HEK293T (cell line): ENCODE measurements at regions not wholly inside any gene's neighbourhood (a gene's known extent, or its start where the extent isn't known, plus 50 kb on each side); places are given as distances from the start of the nearest gene placed in this dataset.

Experiments used
- CTCF ChIA-PET: fragments of 350-600 bp; formaldehyde crosslinking; extraction: SDS; loops from one replicate; lab custom pipeline; 2021; ENCODE audit warnings: antibody characterized with exemption, inconsistent platforms; lab: Yijun Ruan, JAX
- POLR2A ChIA-PET: fragments of 350-600 bp; formaldehyde crosslinking; extraction: SDS; loops from one replicate; lab custom pipeline; 2020; ENCODE audit warnings: antibody characterized with exemption, inconsistent platforms; lab: Yijun Ruan, JAX
- DNase-seq: peaks from one replicate; pipeline ENCODE4 v3.0.0; 2012; ENCODE audit warnings: mixed read lengths; ENCODE audit errors: extremely low spot score
- ARNT ChIP-seq: fragments of 450-650 bp; IDR thresholded peaks from 2 replicates; pipeline ENCODE4 v1.6.1; 2017; ENCODE audit warnings: mild to moderate bottlenecking
- BHLHE40 ChIP-seq: fragments of 450-650 bp; IDR thresholded peaks from 2 replicates; pipeline ENCODE4 v1.6.1; 2016; ENCODE audit warnings: mild to moderate bottlenecking, moderate library complexity, borderline replicate concordance
- CTBP1 ChIP-seq: fragments of 450-650 bp; IDR thresholded peaks from 2 replicates; pipeline ENCODE4 v1.6.1; 2016; ENCODE audit warnings: borderline replicate concordance
- ELF4 ChIP-seq: fragments of 450-650 bp; IDR thresholded peaks from 2 replicates; pipeline ENCODE4 v1.6.1; 2017; ENCODE audit warnings: antibody characterized with exemption
- FOXA1 ChIP-seq: fragments of 450-650 bp; IDR thresholded peaks from 2 replicates; pipeline ENCODE4 v1.6.1; 2016; ENCODE audit warnings: mild to moderate bottlenecking
- FOXK2 ChIP-seq: fragments of 450-650 bp; IDR thresholded peaks from 2 replicates; pipeline ENCODE4 v1.6.1; 2016; ENCODE audit warnings: mild to moderate bottlenecking
- FOXM1 ChIP-seq: fragments of 450-650 bp; IDR thresholded peaks from 2 replicates; pipeline ENCODE4 v1.6.1; 2017; ENCODE audit warnings: mild to moderate bottlenecking, borderline replicate concordance
- HDGF ChIP-seq: fragments of 450-650 bp; IDR thresholded peaks from 2 replicates; pipeline ENCODE4 v1.6.1; 2017; ENCODE audit warnings: antibody characterized with exemption, borderline replicate concordance
- L3MBTL2 ChIP-seq: fragments of 450-650 bp; conservative IDR thresholded peaks from 2 replicates; pipeline ENCODE4 v1.6.1; 2016; ENCODE audit warnings: mild to moderate bottlenecking
- LEF1 ChIP-seq: fragments of 450-650 bp; IDR thresholded peaks from 2 replicates; pipeline ENCODE4 v1.6.1; 2017; ENCODE audit warnings: mild to moderate bottlenecking, borderline replicate concordance
- NFRKB ChIP-seq: fragments of 450-650 bp; IDR thresholded peaks from 2 replicates; pipeline ENCODE4 v1.6.1; 2016; ENCODE audit warnings: mild to moderate bottlenecking, moderate library complexity
- SP1 ChIP-seq: fragments of 450-650 bp; IDR thresholded peaks from 2 replicates; pipeline ENCODE4 v1.6.1; 2017
- SUZ12 ChIP-seq: fragments of 450-650 bp; IDR thresholded peaks from 2 replicates; pipeline ENCODE4 v1.6.1; 2016; ENCODE audit warnings: mild to moderate bottlenecking
- TARDBP ChIP-seq: fragments of 450-650 bp; IDR thresholded peaks from 2 replicates; pipeline ENCODE4 v1.6.1; 2016
- ZNF384 ChIP-seq: fragments of 450-650 bp; IDR thresholded peaks from 2 replicates; pipeline ENCODE4 v1.6.1; 2016
- TF ChIP-seq, protein P1 (sequence below): fragments of 450-650 bp; IDR thresholded peaks from 2 replicates; pipeline ENCODE4 v1.6.1; 2016

DNA sequence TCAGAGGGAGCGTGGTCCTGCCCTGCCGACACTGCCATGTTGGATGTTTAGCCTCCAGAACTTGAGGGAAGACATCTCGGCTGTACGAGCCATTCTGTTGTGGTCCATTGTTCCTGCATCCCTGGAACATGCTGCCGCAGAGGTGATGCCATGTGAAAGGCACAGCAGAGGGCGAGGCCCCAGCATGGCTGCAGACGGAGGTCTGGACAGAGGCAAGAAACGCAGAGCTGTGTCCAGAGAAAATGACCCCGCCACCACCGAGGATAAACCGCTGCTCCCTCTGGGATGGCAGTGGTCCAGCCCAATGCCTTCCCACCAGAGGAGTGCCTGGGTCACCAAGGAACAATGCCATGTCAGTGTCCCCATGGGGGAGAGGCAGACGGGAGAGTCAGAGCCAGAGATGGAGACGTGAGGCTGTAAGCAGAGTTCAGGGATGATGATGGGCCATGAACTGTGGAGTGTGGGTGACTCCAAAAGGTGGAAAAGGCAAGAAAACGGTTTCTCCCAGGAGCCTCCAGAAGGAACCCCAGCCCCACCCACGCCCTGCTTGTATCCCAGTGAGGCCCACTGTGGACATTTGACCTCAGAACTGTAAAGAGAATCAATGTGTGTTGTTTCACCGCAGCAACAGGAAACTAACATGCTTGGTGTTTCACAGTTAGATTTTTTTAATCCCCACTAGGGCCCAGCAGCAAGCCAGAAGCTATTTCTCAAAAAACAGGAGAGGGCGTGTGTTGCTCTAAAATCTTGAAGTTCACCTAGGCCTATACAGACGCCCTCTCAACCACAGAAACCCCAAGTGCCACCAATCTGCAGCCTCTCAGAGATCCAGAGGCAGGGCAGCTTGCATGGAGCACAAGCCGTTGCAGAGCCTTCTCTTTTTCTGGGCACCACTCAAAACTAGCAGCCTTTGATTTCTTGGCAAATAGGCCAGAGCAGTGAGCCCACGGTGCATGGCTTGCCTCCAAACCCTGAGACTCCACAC is 1422.9 kb downstream of the TBC1D22A start:
- CTCF ChIA-PET = no interaction called here
- no peak for DNase-seq
- POLR2A ChIA-PET = no interaction called here
- TF ChIP-seq, protein P1, sequence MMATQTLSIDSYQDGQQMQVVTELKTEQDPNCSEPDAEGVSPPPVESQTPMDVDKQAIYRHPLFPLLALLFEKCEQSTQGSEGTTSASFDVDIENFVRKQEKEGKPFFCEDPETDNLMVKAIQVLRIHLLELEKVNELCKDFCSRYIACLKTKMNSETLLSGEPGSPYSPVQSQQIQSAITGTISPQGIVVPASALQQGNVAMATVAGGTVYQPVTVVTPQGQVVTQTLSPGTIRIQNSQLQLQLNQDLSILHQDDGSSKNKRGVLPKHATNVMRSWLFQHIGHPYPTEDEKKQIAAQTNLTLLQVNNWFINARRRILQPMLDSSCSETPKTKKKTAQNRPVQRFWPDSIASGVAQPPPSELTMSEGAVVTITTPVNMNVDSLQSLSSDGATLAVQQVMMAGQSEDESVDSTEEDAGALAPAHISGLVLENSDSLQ = no peak
- TF ChIP-seq ZNF384 (no peak), FOXA1 (no peak), HDGF (no peak), ELF4 (no peak), FOXK2 (no peak), SUZ12 (no peak), CTBP1 (no peak), SP1 (no peak), BHLHE40 (no peak), NFRKB (no peak), ARNT (no peak), LEF1 (no peak), L3MBTL2 (no peak), TARDBP (no peak), FOXM1 (no peak)

DNA sequence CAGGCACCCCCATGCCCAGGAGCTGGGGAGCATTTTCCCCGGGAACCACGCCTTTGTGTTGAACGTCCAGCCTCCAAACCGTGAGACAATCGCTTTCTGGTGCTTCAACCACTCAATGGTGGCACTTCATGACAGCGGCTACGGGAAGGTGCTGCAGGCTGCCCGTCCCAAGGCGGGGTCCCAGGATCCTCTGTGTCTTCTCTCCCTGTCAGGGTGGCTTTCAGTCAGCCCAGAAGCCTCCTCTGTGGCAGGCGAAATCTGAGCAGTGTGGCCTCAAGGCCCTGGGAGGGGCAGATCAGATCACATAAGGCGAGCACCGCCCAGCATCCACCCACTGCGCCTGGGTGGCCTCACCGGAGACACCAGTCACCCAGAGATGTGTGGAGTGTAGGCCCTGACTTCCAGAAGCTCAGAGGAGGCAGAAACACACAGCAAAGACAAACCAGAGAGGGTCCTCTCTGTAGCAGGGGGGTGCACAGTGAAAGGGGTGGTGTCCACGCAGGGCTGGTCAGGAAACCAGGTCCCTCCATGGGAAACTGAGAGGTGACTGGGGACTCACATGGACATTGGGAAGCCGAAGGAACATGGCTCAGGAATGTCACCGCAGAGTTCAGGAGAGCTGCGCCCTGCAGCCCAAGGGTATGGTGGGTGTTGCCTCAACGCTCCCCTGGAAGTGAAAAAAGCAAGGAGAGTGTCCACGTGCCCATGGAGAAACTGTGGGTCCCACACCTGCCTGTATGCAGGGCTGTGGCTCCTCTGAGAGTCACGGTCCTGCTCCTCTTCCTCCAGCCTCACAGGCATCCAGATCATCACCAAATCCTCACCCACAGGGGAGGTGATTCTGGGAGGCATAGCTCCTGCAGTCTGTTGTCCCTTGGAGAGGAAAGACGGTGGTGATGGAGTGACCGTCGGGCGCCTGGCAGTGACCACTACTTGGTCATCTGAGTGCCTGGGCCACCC is 1420.7 kb downstream of the TBC1D22A start:
- POLR2A ChIA-PET = no interaction called here
- CTCF ChIA-PET = no interaction called here
- DNase-seq = no peak
- TF ChIP-seq L3MBTL2 = no peak
- TF ChIP-seq NFRKB = no peak
- no peak for TF ChIP-seq ARNT
- TF ChIP-seq ELF4 = no peak

DNA sequence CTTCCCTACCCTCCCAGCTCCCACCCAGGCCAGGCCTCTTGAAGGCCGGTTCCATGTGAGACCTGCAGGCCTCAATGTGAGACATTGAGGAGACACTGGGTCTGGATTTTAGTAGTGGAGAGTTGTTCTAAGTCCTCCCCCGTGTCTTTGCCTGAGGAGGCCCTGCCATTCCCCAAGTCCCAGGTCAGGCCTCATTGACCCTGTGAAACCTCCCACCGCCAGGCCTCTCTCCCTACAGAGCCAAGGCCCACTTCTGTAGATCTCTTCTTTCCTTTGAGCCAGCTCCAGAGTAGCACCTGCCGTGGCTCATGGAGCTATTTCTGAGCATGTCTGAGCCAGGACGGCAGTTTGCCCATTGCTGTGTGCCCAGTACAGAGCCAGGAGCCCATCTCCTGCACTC is 1419.6 kb downstream of the TBC1D22A start:
- DNase-seq = no peak
- ChIA-PET CTCF (no interaction called here), POLR2A (no interaction called here)
- TF ChIP-seq ZNF384 (no peak), L3MBTL2 (no peak), NFRKB (no peak), LEF1 (no peak), SP1 (no peak), ELF4 (no peak), TARDBP (no peak), FOXK2 (no peak), SUZ12 (no peak), ARNT (no peak), HDGF (no peak)
- TF ChIP-seq, protein P1 = no peak

DNA sequence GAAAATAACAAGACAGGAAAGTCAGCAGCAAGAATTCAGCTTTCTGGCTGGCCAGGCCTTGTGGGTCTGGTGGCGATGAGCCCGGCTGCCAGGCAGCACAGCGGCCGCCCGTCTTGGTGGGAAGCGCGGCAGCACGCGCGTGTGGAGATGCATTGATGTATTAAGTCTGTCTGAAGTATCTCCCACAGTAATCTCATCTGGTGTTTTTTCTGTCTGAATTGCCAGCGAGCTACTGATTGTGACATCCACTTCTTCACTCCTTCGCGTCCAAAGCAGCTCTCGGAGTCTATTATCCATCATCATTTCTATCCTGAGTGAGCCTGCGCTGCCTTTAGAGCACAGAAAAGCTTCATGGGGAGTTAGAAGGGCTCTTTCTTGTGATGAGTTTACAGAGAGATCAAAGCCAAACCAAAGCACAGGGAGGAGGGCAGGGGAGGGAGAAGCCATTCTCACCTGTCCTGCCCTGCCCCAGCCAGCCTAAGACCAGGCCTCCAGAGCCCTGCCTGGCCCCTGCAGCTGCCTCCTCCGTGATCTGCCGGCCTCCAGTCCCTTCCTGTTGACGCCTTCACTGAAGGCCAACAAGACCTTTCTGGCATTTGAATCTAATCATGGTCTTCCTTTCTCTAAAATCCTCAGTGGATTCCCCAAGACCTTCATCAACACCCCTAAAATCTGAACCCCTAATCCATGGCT is 1419.0 kb downstream of the TBC1D22A start:
- no peak for DNase-seq
- POLR2A ChIA-PET = no interaction called here
- TF ChIP-seq ZNF384 = no peak
- TF ChIP-seq BHLHE40 = no peak
- TF ChIP-seq NFRKB = no peak
- no peak for TF ChIP-seq L3MBTL2
- TF ChIP-seq ELF4 = no peak
- no peak for TF ChIP-seq FOXK2
- TF ChIP-seq LEF1 = no peak
- no peak for TF ChIP-seq SP1
- TF ChIP-seq FOXM1 = no peak
- TF ChIP-seq ARNT = no peak
- no peak for TF ChIP-seq TARDBP
- no peak for TF ChIP-seq SUZ12
- TF ChIP-seq HDGF = no peak
- TF ChIP-seq, protein P1 = no peak
- no peak for TF ChIP-seq CTBP1
- no peak for TF ChIP-seq FOXA1
- CTCF ChIA-PET = no interaction called here

DNA sequence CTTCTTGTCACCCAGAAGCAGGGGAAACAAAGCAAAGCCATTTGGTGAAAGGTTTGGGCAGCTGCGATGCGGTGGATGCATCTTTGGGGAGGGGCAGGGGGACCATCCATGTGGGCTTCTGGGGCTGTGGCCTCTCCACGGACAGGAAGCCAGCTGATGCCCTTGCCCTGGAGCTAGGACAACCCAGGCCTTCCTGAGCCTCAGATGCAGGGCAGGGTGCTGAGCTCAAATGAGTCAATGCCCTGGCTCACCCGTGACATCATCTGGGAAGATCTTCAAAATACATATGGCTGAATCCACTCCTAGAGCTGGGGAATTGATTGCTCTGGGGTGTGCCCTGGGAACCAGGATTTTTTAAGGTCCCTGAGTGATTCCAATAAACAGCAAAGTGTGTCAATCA is 1418.2 kb downstream of the TBC1D22A start:
- ChIA-PET CTCF (no interaction called here), POLR2A (no interaction called here)
- no peak for DNase-seq
- no peak for TF ChIP-seq BHLHE40
- TF ChIP-seq, protein P1 = no peak
- no peak for TF ChIP-seq CTBP1
- no peak for TF ChIP-seq FOXM1
- no peak for TF ChIP-seq ZNF384
- TF ChIP-seq FOXK2 = no peak
- no peak for TF ChIP-seq NFRKB
- TF ChIP-seq HDGF = no peak
- TF ChIP-seq L3MBTL2 = no peak
- no peak for TF ChIP-seq ELF4
- TF ChIP-seq TARDBP = no peak
- TF ChIP-seq FOXA1 = no peak
- no peak for TF ChIP-seq LEF1
- TF ChIP-seq SUZ12 = no peak
- no peak for TF ChIP-seq ARNT
- no peak for TF ChIP-seq SP1
